Suprapubic skin (tissue), 4 donors: ENCODE measurements at regions not wholly inside any gene's neighbourhood (a gene's known extent, or its start where the extent isn't known, plus 50 kb on each side); places are given as distances from the start of the nearest gene placed in this dataset.

ENCODE experiments used
- DNase-seq, 2 donors: peaks; one replicate each; pipeline ENCODE4 v3.0.0-alpha.2; 2019; ENCODE audit warnings: low spot score in 2 of 2
- H3K27ac ChIP-seq: fragments of 200-600 bp; sonication (generic); one replicate; pipeline ENCODE4 v1.5.1; 2019
- H3K27me3 ChIP-seq: fragments of 200-600 bp; sonication (generic); one replicate; pipeline ENCODE4 v1.5.1; 2019
- H3K36me3 ChIP-seq: fragments of 200-600 bp; sonication (generic); one replicate; pipeline ENCODE4 v1.5.1; 2019
- H3K4me1 ChIP-seq: fragments of 200-600 bp; sonication (generic); one replicate; pipeline ENCODE4 v1.5.1; 2019
- H3K4me3 ChIP-seq: fragments of 200-600 bp; sonication (generic); one replicate; pipeline ENCODE4 v1.5.1; 2019; ENCODE audit warnings: mild to moderate bottlenecking
- H3K9me3 ChIP-seq: fragments of 200-600 bp; sonication (generic); one replicate; pipeline ENCODE4 v1.5.1; 2019
- EP300 ChIP-seq: sonication (generic); formaldehyde crosslinking; IDR thresholded peaks from one replicate; pipeline ENCODE4 v1.6.1; 2017; ENCODE audit warnings: antibody characterized with exemption
- POLR2A ChIP-seq, 2 donors: fragments of 450-650 bp; IDR thresholded peaks; one replicate each; pipeline ENCODE4 v1.6.1; 2017; ENCODE audit warnings: antibody characterized with exemption in 2 of 2, mild to moderate bottlenecking in 2 of 2, moderate library complexity in 2 of 2
- POLR2AphosphoS5 ChIP-seq, 3 donors: sonication (generic); formaldehyde crosslinking; IDR thresholded peaks; one replicate each; pipeline ENCODE4 v1.6.1; 2017; ENCODE audit warnings: antibody characterized with exemption in 3 of 3
- WGBS: methylation state at CpG from one replicate; pipeline ENCODE4 v1.1.5; 2018; 5-methylcytosine and 5-hydroxymethylcytosine counted together
- TF ChIP-seq, protein P1 (sequence below), 2 donors: fragments of 200-600 bp in 1 of 2; fragments of 450-650 bp in 1 of 2; sonication (generic) in 1 of 2; IDR thresholded peaks; one replicate each; pipeline ENCODE4 v1.5.1; 2016 to 2019; ENCODE audit warnings: antibody characterized with exemption in 2 of 2, mild to moderate bottlenecking in 1 of 2, moderate library complexity in 1 of 2

DNA sequence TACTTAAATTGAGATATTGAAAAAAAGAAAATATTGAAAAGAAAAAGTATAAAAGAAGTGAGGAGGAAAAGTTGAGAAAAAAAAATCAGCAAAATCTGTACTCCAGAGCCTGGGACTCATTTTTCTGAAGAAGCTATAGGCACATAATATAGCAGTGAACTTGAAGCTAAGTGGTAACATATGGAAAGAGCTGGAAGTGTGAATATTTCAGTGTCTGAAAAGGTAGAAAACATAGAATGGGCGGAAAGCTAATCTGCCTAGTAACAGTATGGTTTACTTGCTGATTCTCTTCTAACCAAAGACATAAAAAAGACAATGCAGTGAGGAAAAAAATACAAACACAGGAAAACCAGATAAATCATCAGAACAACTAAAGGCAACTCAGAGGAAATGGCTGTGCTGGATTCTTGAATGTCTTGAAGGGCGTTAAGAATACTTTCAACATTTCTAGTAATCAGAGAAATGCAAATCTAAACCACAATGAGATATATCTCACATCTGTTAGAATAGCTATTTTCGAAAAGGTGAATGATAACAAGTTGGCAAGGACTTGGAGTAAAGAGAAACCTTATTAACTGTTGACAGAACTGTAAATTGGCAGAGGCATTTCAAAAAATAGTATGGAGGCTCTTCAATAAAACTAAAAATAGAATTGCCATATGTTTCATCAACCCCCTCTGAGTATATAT, 784.6 kb downstream of the LRFN5 start:
- TF ChIP-seq EP300 (no peak), POLR2A (IDR thresholded peaks at IDR 0.05) (no peak), POLR2AphosphoS5 (IDR thresholded peaks at IDR 0.05) (no peak)
- TF ChIP-seq, protein P1, sequence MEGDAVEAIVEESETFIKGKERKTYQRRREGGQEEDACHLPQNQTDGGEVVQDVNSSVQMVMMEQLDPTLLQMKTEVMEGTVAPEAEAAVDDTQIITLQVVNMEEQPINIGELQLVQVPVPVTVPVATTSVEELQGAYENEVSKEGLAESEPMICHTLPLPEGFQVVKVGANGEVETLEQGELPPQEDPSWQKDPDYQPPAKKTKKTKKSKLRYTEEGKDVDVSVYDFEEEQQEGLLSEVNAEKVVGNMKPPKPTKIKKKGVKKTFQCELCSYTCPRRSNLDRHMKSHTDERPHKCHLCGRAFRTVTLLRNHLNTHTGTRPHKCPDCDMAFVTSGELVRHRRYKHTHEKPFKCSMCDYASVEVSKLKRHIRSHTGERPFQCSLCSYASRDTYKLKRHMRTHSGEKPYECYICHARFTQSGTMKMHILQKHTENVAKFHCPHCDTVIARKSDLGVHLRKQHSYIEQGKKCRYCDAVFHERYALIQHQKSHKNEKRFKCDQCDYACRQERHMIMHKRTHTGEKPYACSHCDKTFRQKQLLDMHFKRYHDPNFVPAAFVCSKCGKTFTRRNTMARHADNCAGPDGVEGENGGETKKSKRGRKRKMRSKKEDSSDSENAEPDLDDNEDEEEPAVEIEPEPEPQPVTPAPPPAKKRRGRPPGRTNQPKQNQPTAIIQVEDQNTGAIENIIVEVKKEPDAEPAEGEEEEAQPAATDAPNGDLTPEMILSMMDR (IDR thresholded peaks at IDR 0.05) = no peak
- DNase-seq = no peak
- Histone ChIP-seq H3K4me3 (no peak overlapping the region), H3K27ac (no peak overlapping the region), H3K27me3 (no peaks in the 10 kb centered on the region), H3K4me1 (no peaks in the 10 kb centered on the region), H3K36me3 (no peaks in the 10 kb centered on the region), H3K9me3 (no peaks in the 10 kb centered on the region)
- 45% methylated on average over 3 of the region's 3 CpGs for WGBS

DNA sequence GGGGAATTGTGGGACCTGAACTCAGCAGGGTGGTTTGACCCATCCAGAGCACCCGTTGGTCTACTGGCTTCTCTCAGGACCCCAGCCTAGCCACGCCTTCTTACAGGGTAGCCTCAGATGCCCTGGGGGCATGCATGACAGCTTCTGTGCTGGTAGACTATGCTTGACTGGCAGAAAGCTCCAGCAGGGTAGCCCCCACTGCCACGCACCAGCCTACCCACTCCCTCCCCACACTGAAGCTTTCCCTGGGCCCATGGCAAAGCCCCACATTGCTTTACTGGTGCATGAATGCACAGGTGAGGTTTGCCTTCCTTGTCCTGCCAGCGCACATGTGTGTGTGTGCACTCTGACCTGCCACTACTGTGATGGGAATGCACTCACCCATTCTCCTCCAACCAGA, 772.2 kb downstream of the LRFN5 start:
- TF ChIP-seq, protein P1 (IDR thresholded peaks at IDR 0.05) = no peak
- TF ChIP-seq EP300 (no peak), POLR2A (IDR thresholded peaks at IDR 0.05) (no peak), POLR2AphosphoS5 (IDR thresholded peaks at IDR 0.05) (no peak)
- 80% methylated on average over 1 of the region's 4 CpGs for WGBS
- H3K27me3 ChIP-seq = no peaks in the 10 kb centered on the region
- no peaks in the 10 kb centered on the region for H3K9me3 ChIP-seq
- H3K4me1 ChIP-seq = no peaks in the 10 kb centered on the region
- DNase-seq = peak in 1 of 2 donors; percentile 41
- H3K27ac ChIP-seq = no peak overlapping the region
- H3K36me3 ChIP-seq = no peaks in the 10 kb centered on the region
- no peak overlapping the region for H3K4me3 ChIP-seq

DNA sequence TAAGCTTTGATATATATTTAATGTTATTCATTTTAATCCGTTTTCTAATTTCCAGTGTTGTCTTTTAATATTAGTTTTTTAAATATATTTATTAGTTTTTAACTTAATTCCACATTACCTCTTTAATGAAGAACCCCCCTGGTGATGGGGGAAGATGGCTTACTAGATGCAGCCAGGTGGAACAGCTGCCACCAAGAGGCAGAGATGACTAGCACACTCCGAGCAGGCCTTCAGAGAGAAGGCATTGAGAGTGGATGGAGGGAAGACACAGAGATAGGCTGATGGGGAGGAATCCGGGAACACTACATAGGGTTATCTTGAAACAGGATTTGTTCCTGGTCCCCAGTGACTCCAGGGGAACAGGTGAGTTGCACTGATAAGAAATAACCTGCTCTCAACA, 771.6 kb downstream of the LRFN5 start:
- H3K4me3 ChIP-seq = no peak overlapping the region
- no peaks in the 10 kb centered on the region for H3K27me3 ChIP-seq
- no peak for DNase-seq
- no peak overlapping the region for H3K27ac ChIP-seq
- TF ChIP-seq POLR2A (IDR thresholded peaks at IDR 0.05) = no peak
- TF ChIP-seq EP300 = no peak
- TF ChIP-seq, protein P1 (IDR thresholded peaks at IDR 0.05) = no peak
- TF ChIP-seq POLR2AphosphoS5 (IDR thresholded peaks at IDR 0.05) = no peak
- no peaks in the 10 kb centered on the region for H3K36me3 ChIP-seq
- no peaks in the 10 kb centered on the region for H3K4me1 ChIP-seq
- no peaks in the 10 kb centered on the region for H3K9me3 ChIP-seq
- 90% methylated on average over 3 of the region's 3 CpGs for WGBS

DNA sequence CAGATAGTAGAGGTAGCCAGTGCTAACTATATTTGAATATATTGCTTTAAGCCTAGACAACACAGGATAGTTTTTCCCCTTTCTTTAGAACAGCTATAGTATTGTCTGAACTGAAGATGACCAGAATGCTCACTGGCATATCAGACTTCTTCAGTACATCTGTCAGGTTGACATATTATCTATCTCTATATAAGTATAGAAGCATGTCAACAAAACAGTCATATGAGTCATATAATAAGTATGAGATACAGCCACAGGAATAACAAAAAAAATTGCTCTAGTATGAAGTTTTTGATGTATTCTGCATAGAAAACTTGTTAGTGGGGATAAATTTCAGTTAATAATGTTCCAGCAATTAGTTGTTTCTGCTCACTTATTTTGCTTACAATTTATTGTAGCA, 767.7 kb downstream of the LRFN5 start:
- H3K36me3 ChIP-seq = no peaks in the 10 kb centered on the region
- no peaks in the 10 kb centered on the region for H3K4me1 ChIP-seq
- no peak overlapping the region for H3K4me3 ChIP-seq
- TF ChIP-seq EP300 (no peak), POLR2A (IDR thresholded peaks at IDR 0.05) (no peak)
- TF ChIP-seq, protein P1 (IDR thresholded peaks at IDR 0.05) = no peak
- no peaks in the 10 kb centered on the region for H3K27me3 ChIP-seq
- DNase-seq = no peak
- H3K9me3 ChIP-seq = no peaks in the 10 kb centered on the region
- no peak overlapping the region for H3K27ac ChIP-seq

DNA sequence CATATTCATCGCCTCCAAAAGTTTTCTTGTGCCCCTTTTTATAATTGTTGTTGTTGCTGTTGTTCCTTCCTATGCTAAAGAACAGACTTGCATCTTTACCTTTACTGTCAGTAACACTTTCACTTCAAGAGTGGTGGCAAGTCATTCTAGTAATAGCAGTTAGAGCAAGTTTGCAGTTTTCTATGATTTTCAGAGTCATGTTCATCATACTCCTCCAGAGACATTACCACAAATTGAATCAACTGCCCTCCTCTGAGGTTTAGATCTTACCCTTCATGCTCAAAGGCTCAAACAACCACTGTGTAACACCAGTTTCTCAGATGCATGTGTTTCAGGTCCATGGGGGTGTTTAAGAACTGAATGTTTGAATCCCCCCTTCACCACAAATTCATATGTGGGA, 763.4 kb downstream of the LRFN5 start:
- Histone ChIP-seq H3K27me3 (no peaks in the 10 kb centered on the region), H3K9me3 (no peaks in the 10 kb centered on the region), H3K4me3 (no peak overlapping the region), H3K27ac (no peak overlapping the region), H3K36me3 (no peaks in the 10 kb centered on the region), H3K4me1 (no peaks in the 10 kb centered on the region)
- 98% methylated on average over 1 of the region's 1 CpG for WGBS
- DNase-seq = no peak
- no peak for TF ChIP-seq POLR2A (IDR thresholded peaks at IDR 0.05)
- TF ChIP-seq, protein P1 (IDR thresholded peaks at IDR 0.05) = no peak
- TF ChIP-seq EP300 = no peak
- TF ChIP-seq POLR2AphosphoS5 (IDR thresholded peaks at IDR 0.05) = no peak
